ENCODE measurements at regions not wholly inside any gene's neighbourhood (a gene's known extent, or its start where the extent isn't known, plus 50 kb on each side); places are given as distances from the start of the nearest gene placed in this dataset.

- intact Hi-C loops (cut with DNase I), result no loop called here
- Histone ChIP-seq H3K4me1 (ENCODE audit: control insufficient read depth in 2 of 3, insufficient read depth in 2 of 3, low read depth in 1 of 3, low read length in 3 of 3) (no peaks in the 10 kb centered on the region), H3K4me3 (ENCODE audit: low read length in 3 of 3) (no peak overlapping the region), H3K9ac (ENCODE audit: low read length in 3 of 3) (no peak overlapping the region), H3K9me3 (ENCODE audit: control insufficient read depth in 2 of 3, insufficient read depth in 1 of 3, low read length in 3 of 3) (no peaks in the 10 kb centered on the region), H3K36me3 (ENCODE audit: control insufficient read depth in 2 of 3, insufficient read depth in 3 of 3, low read length in 3 of 3) (no peaks in the 10 kb centered on the region), H3K27me3 (ENCODE audit: control insufficient read depth, insufficient read depth, low read length) (no peaks in the 10 kb centered on the region), H3K27ac (ENCODE audit: low read depth in 2 of 2, low read length in 2 of 2) (no peak overlapping the region)
- FAIRE-seq (no peak), DNase-seq (no peak)
- TF ChIP-seq CTCF (IDR thresholded peaks at IDR 0.05; ENCODE audit: borderline replicate concordance, extremely low read depth, insufficient read depth), result no peak
Measured at GRCh38 chr1:81008293-81008692, 792.4 kb upstream of the ADGRL2 start.

GRCh38 chr1:81007024-81007423 lies 793.7 kb upstream of the ADGRL2 start:
- no peak overlapping the region for H3K9ac ChIP-seq (ENCODE audit: low read length in 3 of 3)
- H3K27ac ChIP-seq (ENCODE audit: low read depth in 2 of 2, low read length in 2 of 2), result no peak overlapping the region
- no peaks in the 10 kb centered on the region for H3K4me1 ChIP-seq (ENCODE audit: control insufficient read depth in 2 of 3, insufficient read depth in 2 of 3, low read depth in 1 of 3, low read length in 3 of 3)
- FAIRE-seq, result no peak
- no peak for DNase-seq
- no peak overlapping the region for H3K4me3 ChIP-seq (ENCODE audit: low read length in 3 of 3)
- no peaks in the 10 kb centered on the region for H3K27me3 ChIP-seq (ENCODE audit: control insufficient read depth, insufficient read depth, low read length)
- TF ChIP-seq CTCF (IDR thresholded peaks at IDR 0.05; ENCODE audit: borderline replicate concordance, extremely low read depth, insufficient read depth), result no peak
- intact Hi-C loops (cut with DNase I), result no loop called here
- no peaks in the 10 kb centered on the region for H3K9me3 ChIP-seq (ENCODE audit: control insufficient read depth in 2 of 3, insufficient read depth in 1 of 3, low read length in 3 of 3)
- H3K36me3 ChIP-seq (ENCODE audit: control insufficient read depth in 2 of 3, insufficient read depth in 3 of 3, low read length in 3 of 3), result no peaks in the 10 kb centered on the region

- intact Hi-C loops (cut with DNase I), result no loop called here
- Histone ChIP-seq H3K9ac (ENCODE audit: low read length in 3 of 3) (no peak overlapping the region), H3K27me3 (ENCODE audit: control insufficient read depth, insufficient read depth, low read length) (no peaks in the 10 kb centered on the region), H3K4me3 (ENCODE audit: low read length in 3 of 3) (no peak overlapping the region), H3K36me3 (ENCODE audit: control insufficient read depth in 2 of 3, insufficient read depth in 3 of 3, low read length in 3 of 3) (no peaks in the 10 kb centered on the region), H3K27ac (ENCODE audit: low read depth in 2 of 2, low read length in 2 of 2) (no peak overlapping the region), H3K4me1 (ENCODE audit: control insufficient read depth in 2 of 3, insufficient read depth in 2 of 3, low read depth in 1 of 3, low read length in 3 of 3) (no peaks in the 10 kb centered on the region), H3K9me3 (ENCODE audit: control insufficient read depth in 2 of 3, insufficient read depth in 1 of 3, low read length in 3 of 3) (no peaks in the 10 kb centered on the region)
- no peak for DNase-seq
- no peak for TF ChIP-seq CTCF (IDR thresholded peaks at IDR 0.05; ENCODE audit: borderline replicate concordance, extremely low read depth, insufficient read depth)
- no peak for FAIRE-seq
Measured at GRCh38 chr1:81006502-81006901, 794.2 kb upstream of the ADGRL2 start.

GRCh38 chr1:81004011-81004410 lies 796.7 kb upstream of the ADGRL2 start:
- Histone ChIP-seq H3K36me3 (ENCODE audit: control insufficient read depth in 2 of 3, insufficient read depth in 3 of 3, low read length in 3 of 3) (no peaks in the 10 kb centered on the region), H3K9ac (ENCODE audit: low read length in 3 of 3) (no peak overlapping the region), H3K4me1 (ENCODE audit: control insufficient read depth in 2 of 3, insufficient read depth in 2 of 3, low read depth in 1 of 3, low read length in 3 of 3) (no peaks in the 10 kb centered on the region), H3K4me3 (ENCODE audit: low read length in 3 of 3) (no peak overlapping the region), H3K27ac (ENCODE audit: low read depth in 2 of 2, low read length in 2 of 2) (no peak overlapping the region), H3K27me3 (ENCODE audit: control insufficient read depth, insufficient read depth, low read length) (no peaks in the 10 kb centered on the region), H3K9me3 (ENCODE audit: control insufficient read depth in 2 of 3, insufficient read depth in 1 of 3, low read length in 3 of 3) (no peaks in the 10 kb centered on the region)
- FAIRE-seq, result no peak
- intact Hi-C loops (cut with DNase I), result no loop called here
- no peak for TF ChIP-seq CTCF (IDR thresholded peaks at IDR 0.05; ENCODE audit: borderline replicate concordance, extremely low read depth, insufficient read depth)
- DNase-seq, result no peak

Measured in kidney (tissue), 13 donors.